Mucosa of descending colon (tissue), 3 donors: ENCODE measurements at regions not wholly inside any gene's neighbourhood (a gene's known extent, or its start where the extent isn't known, plus 50 kb on each side); places are given as distances from the start of the nearest gene placed in this dataset.

Source experiments
- ATAC-seq: fragments of 200-7000 bp; cut with Tn5 transposase; one replicate; pipeline ENCODE4 v1.9.1; 2020; ENCODE audit warnings: mild to moderate bottlenecking, moderate library complexity
- DNase-seq, 3 donors: peaks; one replicate each; pipeline ENCODE4 v3.0.0-alpha.2; 2020
- H3K36me3 ChIP-seq: fragments of 200-600 bp; one replicate; pipeline ENCODE4 v1.8.0; 2021; ENCODE audit warnings: low read depth, mild to moderate bottlenecking
- H3K4me1 ChIP-seq: fragments of 200-600 bp; one replicate; pipeline ENCODE4 v1.8.0; 2021; ENCODE audit warnings: low read depth, mild to moderate bottlenecking
- H3K4me3 ChIP-seq: fragments of 200-600 bp; one replicate; pipeline ENCODE4 v1.8.0; 2021; ENCODE audit warnings: mild to moderate bottlenecking
- H3K9me3 ChIP-seq: fragments of 200-600 bp; one replicate; pipeline ENCODE4 v1.8.0; 2021; ENCODE audit warnings: mild to moderate bottlenecking
- CTCF ChIP-seq: fragments of 200-600 bp; IDR thresholded peaks from one replicate; pipeline ENCODE4 v1.8.0; 2022; ENCODE audit warnings: antibody characterized with exemption, mild to moderate bottlenecking
- intact Hi-C, 2 donors: fragments of 100-400 bp; cut with DNase I in 1 of 2; cut with micrococcal nuclease in 1 of 2; formaldehyde crosslinking; loops; one replicate each; pipeline versions ENCODE4 v1.11.0 to v1.11.1; 2022; cut with DNase I, micrococcal nuclease
- donor health status: DM: no; HTN: no; CAD: no; lungs with moderate emphysema.
- donor health status: DM: no; HTN: no; CAD: no.
- donor health status: DM: no; HTN: yes; CAD: no.

DNA sequence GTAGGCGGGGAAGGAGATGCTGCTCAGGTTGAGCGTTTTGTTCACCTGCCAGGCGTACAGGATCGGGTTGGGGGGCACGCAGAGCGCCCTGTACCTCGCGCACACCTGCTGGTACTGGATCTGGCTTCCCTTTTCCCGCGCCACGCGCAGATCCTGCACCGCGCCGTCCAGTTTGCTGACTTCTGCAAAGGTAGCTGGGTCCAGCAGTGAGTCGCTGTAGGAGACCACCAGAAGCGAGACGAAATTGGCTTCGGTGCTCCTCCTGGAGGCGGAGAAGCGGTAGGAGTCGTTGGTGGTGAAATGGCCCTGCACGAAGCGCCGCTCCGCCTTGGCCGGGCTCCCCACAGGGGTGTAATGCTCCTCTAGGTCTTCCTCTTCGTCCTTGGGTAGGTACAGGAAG, 90.7 kb upstream of the RAB18 start:
- no peak for TF ChIP-seq CTCF
- ATAC-seq (no peak), DNase-seq (no peak)
- Histone ChIP-seq H3K4me1 (no peaks in the 10 kb centered on the region), H3K36me3 (no peaks in the 10 kb centered on the region), H3K9me3 (no peaks in the 10 kb centered on the region), H3K4me3 (no peak overlapping the region)
- intact Hi-C loops, result no loop called here

DNA sequence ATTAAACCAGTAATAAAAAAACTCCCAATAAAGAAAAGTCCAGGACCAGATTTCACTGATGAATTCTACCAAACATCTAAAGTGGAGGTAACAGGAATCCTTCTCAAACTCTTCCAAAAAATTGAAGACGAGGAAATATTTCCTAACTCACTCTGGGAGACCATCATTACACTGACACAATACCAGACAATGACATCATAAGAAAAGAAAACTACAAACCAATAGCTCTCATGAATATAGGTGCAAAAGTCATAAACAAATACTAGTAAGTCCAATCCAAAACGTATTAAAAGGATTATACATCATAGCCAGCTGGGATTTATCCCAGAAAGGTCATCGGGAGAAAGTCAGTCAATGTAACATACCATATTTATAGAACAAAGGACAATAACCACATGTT, 94.0 kb upstream of the RAB18 start:
- intact Hi-C loops, result no loop called here
- DNase-seq (no peak), ATAC-seq (no peak)
- Histone ChIP-seq H3K9me3 (no peaks in the 10 kb centered on the region), H3K4me1 (no peaks in the 10 kb centered on the region), H3K4me3 (no peak overlapping the region), H3K36me3 (no peaks in the 10 kb centered on the region)
- no peak for TF ChIP-seq CTCF

DNA sequence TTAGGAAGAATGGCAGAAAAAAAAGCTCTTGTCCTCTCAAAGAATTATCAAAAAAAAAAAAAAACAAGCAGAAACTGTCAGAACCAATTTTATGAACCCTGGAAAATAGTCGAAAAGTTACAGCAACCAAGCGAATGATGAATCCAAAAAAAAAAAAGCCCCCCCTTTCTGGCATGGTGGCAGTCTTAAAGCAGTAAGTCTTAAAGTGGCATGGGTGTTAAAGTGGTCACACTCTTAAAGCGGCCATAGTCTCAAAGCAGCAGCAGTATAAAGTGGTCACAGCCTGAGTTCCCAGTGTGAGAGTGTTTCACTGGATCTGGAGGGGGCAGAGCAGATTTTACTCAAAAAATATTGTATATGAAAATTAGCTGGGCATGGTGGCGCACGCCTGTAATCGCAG, 96.8 kb upstream of the RAB18 start:
- no peak overlapping the region for H3K4me3 ChIP-seq
- H3K4me1 ChIP-seq, result no peaks in the 10 kb centered on the region
- H3K36me3 ChIP-seq, result no peaks in the 10 kb centered on the region
- H3K9me3 ChIP-seq, result no peaks in the 10 kb centered on the region
- intact Hi-C loops, result no loop called here
- TF ChIP-seq CTCF, result no peak
- no peak for ATAC-seq
- DNase-seq, result no peak

GRCh38 chr10:27399871-27400270, 104.2 kb upstream of the RAB18 start:
- ATAC-seq, result no peak
- Histone ChIP-seq H3K4me1 (no peaks in the 10 kb centered on the region), H3K36me3 (no peaks in the 10 kb centered on the region), H3K4me3 (no peak overlapping the region), H3K9me3 (no peaks in the 10 kb centered on the region)
- intact Hi-C loops, result no loop called here
- no peak for DNase-seq
- TF ChIP-seq CTCF, result no peak

GRCh38 chr10:27393961-27394360, 110.1 kb upstream of the RAB18 start:
- ATAC-seq (no peak), DNase-seq (no peak)
- no peak overlapping the region for H3K4me3 ChIP-seq
- no peaks in the 10 kb centered on the region for H3K4me1 ChIP-seq
- intact Hi-C loops, result no loop called here
- no peaks in the 10 kb centered on the region for H3K36me3 ChIP-seq
- no peaks in the 10 kb centered on the region for H3K9me3 ChIP-seq
- TF ChIP-seq CTCF, result no peak

GRCh38 chr10:27392606-27393005, 111.5 kb upstream of the RAB18 start:
- Histone ChIP-seq H3K36me3 (no peaks in the 10 kb centered on the region), H3K4me3 (no peak overlapping the region), H3K9me3 (no peaks in the 10 kb centered on the region), H3K4me1 (no peaks in the 10 kb centered on the region)
- DNase-seq (no peak), ATAC-seq (no peak)
- no peak for TF ChIP-seq CTCF
- intact Hi-C loops, result no loop called here
